ENCODE measurements at regions not wholly inside any gene's neighbourhood (a gene's known extent, or its start where the extent isn't known, plus 50 kb on each side); places are given as distances from the start of the nearest gene placed in this dataset.
"Not testable (repeated sequence)": the region's sequence is repeated elsewhere in the genome, so short reads cannot be mapped to it uniquely, and the experiment has no call there.

DNA sequence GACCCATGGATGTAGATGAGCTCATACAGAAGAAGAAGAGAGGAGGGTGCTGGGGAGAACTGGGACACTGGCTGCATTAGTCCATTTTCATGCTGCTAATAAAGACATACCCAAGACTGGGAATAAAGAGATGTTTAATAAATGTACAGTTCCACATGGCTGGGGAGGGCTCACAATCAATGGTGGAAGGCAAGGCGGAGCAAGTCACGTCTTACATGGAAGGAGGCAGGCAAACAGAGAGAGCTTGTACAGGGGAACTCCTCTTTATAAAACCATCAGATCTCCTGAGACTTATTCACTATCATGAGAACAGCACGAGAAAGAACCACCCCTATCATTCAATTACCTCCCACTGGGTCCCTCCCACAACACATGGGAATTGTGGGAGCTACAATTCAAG lies 625.5 kb downstream of the MATN1 start:
- not testable (repeated sequence) for TF ChIP-seq EP300, POLR2A (IDR thresholded peaks at IDR 0.05)
- TF ChIP-seq, protein P1, sequence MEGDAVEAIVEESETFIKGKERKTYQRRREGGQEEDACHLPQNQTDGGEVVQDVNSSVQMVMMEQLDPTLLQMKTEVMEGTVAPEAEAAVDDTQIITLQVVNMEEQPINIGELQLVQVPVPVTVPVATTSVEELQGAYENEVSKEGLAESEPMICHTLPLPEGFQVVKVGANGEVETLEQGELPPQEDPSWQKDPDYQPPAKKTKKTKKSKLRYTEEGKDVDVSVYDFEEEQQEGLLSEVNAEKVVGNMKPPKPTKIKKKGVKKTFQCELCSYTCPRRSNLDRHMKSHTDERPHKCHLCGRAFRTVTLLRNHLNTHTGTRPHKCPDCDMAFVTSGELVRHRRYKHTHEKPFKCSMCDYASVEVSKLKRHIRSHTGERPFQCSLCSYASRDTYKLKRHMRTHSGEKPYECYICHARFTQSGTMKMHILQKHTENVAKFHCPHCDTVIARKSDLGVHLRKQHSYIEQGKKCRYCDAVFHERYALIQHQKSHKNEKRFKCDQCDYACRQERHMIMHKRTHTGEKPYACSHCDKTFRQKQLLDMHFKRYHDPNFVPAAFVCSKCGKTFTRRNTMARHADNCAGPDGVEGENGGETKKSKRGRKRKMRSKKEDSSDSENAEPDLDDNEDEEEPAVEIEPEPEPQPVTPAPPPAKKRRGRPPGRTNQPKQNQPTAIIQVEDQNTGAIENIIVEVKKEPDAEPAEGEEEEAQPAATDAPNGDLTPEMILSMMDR (IDR thresholded peaks at IDR 0.05): not testable (repeated sequence)
